HG02943 (cell line): ENCODE measurements at regions not wholly inside any gene's neighbourhood (a gene's known extent, or its start where the extent isn't known, plus 50 kb on each side); places are given as distances from the start of the nearest gene placed in this dataset.

Experiments used
- ATAC-seq: cut with Tn5 transposase; IDR thresholded peaks from one replicate; pipeline ENCODE4 v1.9.1; 2021; ENCODE audit warnings: mild to moderate bottlenecking, low read depth, moderate library complexity; ENCODE audit not compliant: unreplicated experiment

DNA sequence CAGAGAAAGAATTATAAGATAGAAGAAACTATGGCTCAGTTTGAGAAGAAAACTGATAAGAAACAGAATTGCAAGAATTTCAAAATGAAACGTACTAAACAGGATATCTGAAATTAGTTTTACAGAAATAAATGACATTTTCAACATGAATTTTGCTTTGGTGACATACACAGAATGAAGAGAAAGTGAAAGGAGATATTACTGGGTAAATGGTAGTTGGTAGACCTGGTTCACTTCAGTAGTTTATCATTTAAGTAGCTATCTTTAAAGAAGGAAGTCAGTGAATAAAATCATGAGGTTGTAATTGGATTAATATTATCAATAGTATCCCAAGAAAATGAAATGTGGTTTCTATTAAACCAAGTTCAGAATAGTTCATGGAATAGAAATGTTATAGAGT is 395.5 kb upstream of the SMIM31 start:
- no peak for ATAC-seq

GRCh38 chr4:164359881-164360280 is 394.1 kb upstream of the SMIM31 start:
- ATAC-seq, result no peak

GRCh38 chr4:164368894-164369293 is 385.0 kb upstream of the SMIM31 start:
- ATAC-seq, result no peak

GRCh38 chr4:164373021-164373420 is 380.9 kb upstream of the SMIM31 start:
- ATAC-seq, result no peak

DNA sequence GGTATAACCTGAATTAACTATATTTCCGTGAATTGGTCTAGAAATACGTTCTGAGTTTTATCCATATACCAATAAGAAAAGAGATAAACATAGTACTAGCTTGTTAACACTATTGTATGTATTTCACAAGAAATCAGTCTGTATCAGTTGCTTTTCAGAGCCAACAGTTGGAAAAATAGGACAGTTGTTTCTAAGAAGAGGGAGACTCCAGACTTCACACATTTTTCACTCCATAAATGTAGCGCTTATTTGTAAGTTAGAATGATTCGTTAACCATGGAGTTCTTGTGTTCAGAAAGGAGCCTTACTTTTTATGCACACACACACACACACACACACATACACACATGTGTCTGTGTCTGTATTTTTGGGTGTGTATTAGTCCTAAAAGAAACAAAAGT is 376.7 kb upstream of the SMIM31 start:
- no peak for ATAC-seq

DNA sequence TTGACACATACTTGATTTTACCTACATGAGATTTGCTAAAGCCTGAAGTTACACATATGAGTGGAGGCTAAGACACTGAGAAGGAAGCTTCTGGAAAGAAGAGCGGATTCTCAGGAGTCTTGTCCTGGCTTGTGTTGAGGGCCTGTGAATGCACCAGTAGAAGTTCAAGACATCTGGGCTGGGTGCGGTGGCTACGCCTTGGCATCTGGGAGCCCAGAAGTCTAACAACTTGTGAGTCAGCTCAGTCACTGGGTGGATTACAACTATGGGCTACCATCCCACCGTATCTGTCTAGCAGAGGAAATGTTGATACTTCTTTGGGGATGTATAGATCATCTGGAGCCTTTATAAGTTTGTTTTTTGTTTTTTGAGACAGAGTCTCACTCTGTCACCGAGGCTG is 375.6 kb upstream of the SMIM31 start:
- no peak for ATAC-seq

DNA sequence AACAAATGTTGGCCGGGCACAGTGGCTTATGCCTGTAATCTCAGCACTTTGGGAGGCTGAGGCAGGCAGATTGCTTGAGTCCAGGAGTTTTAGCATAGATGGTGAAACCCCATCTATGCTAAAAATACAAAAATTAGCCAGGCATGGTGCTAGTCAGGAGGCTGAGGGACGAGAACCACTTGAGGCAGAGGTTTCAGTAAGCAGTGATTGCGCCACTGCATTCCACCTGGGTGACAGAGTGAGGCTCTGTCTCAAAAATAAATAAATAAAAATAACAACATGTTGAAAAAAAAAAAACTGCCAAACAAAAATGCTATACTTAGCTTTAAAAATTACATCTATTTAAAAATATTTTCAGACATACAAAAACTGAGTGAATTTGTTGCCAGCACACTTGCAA is 374.2 kb upstream of the SMIM31 start:
- no peak for ATAC-seq

DNA sequence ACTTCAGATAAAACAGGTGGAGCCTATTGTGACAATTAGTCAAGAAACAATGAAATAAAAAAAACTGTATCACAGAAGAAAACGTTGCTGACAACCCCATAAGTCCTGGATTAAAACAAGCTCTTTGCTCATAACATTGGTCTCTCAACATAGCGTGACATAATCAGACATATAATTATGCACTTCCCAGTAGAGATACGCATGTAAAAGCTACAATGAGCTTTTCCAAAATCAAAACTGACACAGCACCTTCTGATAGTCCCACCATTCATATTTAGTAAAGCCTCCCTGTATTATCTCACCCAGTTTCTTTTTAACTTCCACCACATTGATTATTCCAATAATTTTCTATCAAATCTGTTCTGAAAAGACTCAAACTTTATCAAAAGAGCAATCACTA is 372.1 kb upstream of the SMIM31 start:
- ATAC-seq, result no peak

GRCh38 chr4:164383058-164383357 is 370.9 kb upstream of the SMIM31 start:
- ATAC-seq, result no peak

GRCh38 chr4:164383358-164384220 is 370.3 kb upstream of the SMIM31 start:
- no peak for ATAC-seq

DNA sequence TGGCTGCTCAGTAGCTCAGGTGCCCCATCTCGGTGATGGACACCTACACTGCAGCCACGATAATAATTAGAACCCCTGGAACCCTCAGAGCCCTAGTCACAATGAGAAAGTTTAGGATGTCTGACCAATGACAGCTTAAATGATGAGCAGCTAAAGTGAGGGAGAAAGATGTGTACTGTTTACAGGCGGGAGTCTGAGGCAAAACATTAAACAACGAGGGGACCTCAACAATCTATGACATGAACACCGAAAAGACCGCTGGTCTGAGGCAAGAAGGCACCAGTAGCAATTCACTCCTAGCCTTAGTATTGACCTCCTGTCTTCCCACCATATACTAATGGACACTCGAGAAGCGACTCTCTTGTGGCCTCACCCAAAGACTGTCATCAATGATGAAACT is 369.5 kb upstream of the SMIM31 start:
- ATAC-seq, result no peak

DNA sequence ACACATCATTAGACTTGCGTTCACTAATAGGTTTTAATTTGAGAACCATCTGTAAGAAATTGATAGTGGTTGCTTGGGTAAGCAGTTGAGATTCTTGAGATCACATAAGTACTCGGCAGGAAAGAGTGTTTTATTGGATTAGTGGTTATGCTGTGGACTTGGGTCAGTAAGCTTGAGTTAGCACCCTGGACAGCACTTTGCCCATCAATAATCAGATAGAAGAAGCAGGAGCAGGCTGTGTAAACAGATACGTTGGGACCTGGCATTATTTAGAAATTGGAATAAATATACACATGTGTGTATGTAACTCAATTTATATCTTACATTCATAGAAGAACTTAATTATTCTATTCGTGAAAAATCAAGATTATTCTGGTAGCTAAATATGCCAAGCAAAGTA is 357.5 kb upstream of the SMIM31 start:
- no peak for ATAC-seq

- no peak for ATAC-seq
Observed at GRCh38 chr4:164402554-164402953, 351.4 kb upstream of the SMIM31 start.

DNA sequence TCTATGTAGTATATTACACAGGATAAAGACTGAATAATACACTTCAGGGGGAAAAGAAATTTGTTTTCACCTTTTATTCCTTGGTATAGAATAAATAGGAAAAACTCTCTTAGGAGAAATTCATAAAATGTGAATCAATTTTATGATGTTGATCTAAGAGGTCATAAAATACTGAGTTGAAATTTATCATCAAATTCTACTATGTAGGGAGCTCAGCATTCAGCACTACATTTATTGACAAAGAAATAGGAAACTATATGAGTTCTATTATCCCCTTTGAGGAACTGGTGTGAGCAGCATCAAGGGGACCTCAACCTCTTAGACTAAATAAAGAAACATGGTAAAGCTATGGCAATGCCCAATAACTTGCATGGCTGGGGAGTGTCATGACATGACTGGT is 348.2 kb upstream of the SMIM31 start:
- ATAC-seq, result no peak

DNA sequence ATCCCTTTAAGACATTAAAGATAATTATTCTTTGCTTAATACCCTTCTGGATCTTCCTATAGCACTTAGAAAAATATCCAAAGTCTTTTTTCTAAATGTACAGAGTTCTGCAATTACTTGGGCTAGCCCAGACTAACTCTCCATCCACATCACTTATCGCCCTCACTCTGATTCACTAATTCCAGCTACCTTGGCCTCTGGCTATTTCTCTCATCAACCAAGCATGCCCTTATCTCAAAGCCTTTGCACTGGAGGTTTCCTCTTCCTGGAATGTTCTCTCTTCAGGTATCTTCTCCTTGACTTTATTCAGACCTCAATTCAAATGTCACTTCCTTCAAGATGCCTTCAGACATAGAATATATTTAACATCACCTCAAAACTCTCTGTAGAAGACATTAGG is 345.1 kb upstream of the SMIM31 start:
- ATAC-seq, result no peak

- ATAC-seq, result no peak
Observed at GRCh38 chr4:164410401-164410800, 343.5 kb upstream of the SMIM31 start.

- no peak for ATAC-seq
Observed at GRCh38 chr4:164412246-164412645, 341.7 kb upstream of the SMIM31 start.

- no peak for ATAC-seq
Observed at GRCh38 chr4:164413743-164414142, 340.2 kb upstream of the SMIM31 start.

GRCh38 chr4:164423819-164424218 is 330.1 kb upstream of the SMIM31 start:
- no peak for ATAC-seq

DNA sequence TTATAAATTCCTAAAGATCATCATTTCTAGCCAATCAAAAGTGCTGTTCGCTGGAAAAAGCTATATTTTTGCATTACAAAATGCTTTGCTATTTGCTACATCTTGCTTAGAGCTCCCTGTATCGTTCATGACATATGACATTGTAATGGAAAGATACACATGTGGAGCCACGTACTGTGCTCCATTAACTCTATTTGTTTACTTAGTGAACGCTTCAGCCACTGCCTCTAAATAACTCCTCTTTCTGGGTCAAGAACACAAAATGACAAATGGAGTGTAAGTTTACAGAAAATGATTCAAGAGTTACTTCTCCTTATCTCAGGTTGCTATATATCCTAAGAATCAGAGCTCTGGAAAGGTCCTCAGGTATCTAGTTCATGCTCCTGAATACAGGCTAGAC is 329.1 kb upstream of the SMIM31 start:
- ATAC-seq, result no peak

- no peak for ATAC-seq
Observed at GRCh38 chr4:164428561-164428960, 325.4 kb upstream of the SMIM31 start.

DNA sequence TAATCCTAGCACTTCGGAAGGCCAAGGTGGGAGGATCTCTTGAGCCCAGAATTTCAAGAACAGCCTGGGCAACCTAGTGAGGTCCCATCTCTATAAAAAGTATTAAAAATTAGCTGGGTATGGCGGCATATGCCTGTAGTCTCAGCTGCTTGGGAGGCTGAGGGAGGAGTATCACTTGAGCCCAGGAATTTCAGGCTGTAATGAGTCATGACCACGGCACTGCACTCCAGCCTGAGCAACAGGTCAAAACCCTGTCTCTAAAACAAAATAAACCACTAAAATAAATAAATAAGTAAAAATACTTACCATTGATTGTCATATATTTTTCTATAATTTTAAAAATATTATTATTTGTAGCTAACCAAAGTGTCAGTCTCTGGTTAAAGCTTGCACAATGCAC is 315.6 kb upstream of the SMIM31 start:
- ATAC-seq, result no peak

DNA sequence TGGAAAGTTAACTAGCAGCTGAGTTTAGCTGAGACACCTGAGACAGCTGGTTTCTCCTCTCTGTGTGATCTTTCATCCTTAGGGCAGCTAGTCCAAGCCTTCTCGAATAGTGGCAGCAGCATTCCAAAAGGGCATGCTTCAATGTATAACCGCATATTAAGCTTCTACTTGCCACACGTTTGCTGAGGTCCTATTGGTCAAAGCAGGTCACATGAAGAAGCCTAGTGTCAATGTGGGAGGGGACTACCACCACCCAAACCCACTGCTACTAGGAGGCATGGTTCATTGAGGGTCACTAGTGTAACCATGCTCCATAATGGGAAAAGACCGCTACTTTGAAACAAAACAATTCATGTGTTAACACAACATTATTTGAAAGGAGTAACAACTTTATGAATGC is 314.9 kb upstream of the SMIM31 start:
- ATAC-seq, result no peak
